ENCODE measurements at regions not wholly inside any gene's neighbourhood (a gene's known extent, or its start where the extent isn't known, plus 50 kb on each side); places are given as distances from the start of the nearest gene placed in this dataset. TPM values are rescaled to one million over a fixed set of nuclear protein-coding genes. Genes with fewer than 3 reads are reported as not detected.

- DNase-seq = no peak
- H3K4me1 ChIP-seq = no peaks in the 10 kb centered on the region
- intact Hi-C loops (cut with DNase I) = no loop called here
- WGBS, 2 donors = 51 to 56% methylated on average over 4 of the region's 4 CpGs
- no peaks in the 10 kb centered on the region for H3K36me3 ChIP-seq (replicated peaks in 1 of 2; ENCODE audit: insufficient read depth in 1 of 2, low read depth in 2 of 2)
- no peak for ATAC-seq
- no peak overlapping the region for H3K27ac ChIP-seq
- H3K9me3 ChIP-seq = no peaks in the 10 kb centered on the region
- TF ChIP-seq CTCF (IDR thresholded peaks at IDR 0.05) (peak in 1 of 7 experiments; percentile 2), POLR2A (IDR thresholded peaks at IDR 0.05) (no peak)
- no peak overlapping the region for H3K4me3 ChIP-seq
- no peaks in the 10 kb centered on the region for H3K27me3 ChIP-seq
Observed at GRCh38 chr7:65820287-65820950, 52.5 kb upstream of the VKORC1L1 start.

Small RNA genes in the stretch of these regions (small RNA-seq; reads per million reads assigned to genes)
- gene AC114501.1 (not detected), gene RNU6-912P (not detected), gene SNORA15B-2 (not detected), gene SNORA22 (not detected)

All from body of pancreas (tissue), 4 donors.